ENCODE measurements at regions not wholly inside any gene's neighbourhood (a gene's known extent, or its start where the extent isn't known, plus 50 kb on each side); places are given as distances from the start of the nearest gene placed in this dataset.

DNA sequence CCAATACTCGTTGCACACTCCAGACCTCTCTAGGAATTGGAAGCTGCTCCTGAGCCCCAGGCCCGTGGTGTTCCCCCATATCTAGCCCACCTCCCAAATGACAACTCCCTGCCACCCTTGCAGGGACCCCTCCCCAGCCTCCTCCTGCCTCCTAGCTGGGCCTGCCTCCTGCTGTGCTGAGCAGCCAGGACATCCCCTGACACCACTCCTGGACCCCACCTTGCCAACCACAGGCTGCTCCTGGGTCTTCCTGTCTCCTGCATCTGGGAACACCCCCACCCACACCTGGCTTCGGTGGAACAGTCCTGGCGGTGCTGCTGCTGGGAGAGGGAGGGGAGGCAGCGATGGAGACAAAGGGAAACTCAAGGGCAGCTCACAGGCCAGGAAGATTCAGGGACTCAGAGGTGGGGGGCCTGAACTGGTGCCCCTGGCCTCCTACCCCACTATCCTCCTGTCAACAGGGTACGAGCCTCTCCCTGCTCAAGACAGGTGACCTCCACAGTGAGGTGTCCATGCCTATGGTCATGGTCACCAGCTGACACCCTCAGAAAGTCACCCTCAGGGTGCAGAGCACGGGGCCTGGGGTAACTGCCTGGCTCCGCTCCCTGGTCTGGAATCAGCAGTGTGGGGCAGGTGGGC is 81.2 kb downstream of the RIPK4 start:
- TF ChIP-seq GATA3 (IDR thresholded peaks at IDR 0.05; ENCODE audit: low read depth, low read length) (no peak), GATA2 (IDR thresholded peaks at IDR 0.05; ENCODE audit: low read depth, low read length) (no peak)
